H9 (cell line): ENCODE measurements at regions not wholly inside any gene's neighbourhood (a gene's known extent, or its start where the extent isn't known, plus 50 kb on each side); places are given as distances from the start of the nearest gene placed in this dataset.

Experiments used
- DNase-seq: peaks from one replicate; pipeline ENCODE4 v3.0.0-alpha.2; 2017
- H2AFZ ChIP-seq: one replicate; pipeline ENCODE4 v1.6.1; 2013; ENCODE audit warnings: mild to moderate bottlenecking, low read length, control low read depth, moderate library complexity
- H2AK5ac ChIP-seq: 2 replicates; pipeline ENCODE4 v1.6.1; 2013; ENCODE audit warnings: low read length, control low read depth, mixed read lengths; ENCODE audit not compliant: insufficient read length
- H2BK120ac ChIP-seq: one replicate; pipeline ENCODE4 v1.6.1; 2013; ENCODE audit warnings: low read depth, mild to moderate bottlenecking, low read length, control low read depth, inconsistent platforms; ENCODE audit not compliant: poor library complexity, severe bottlenecking
- H2BK12ac ChIP-seq: 2 replicates; pipeline ENCODE4 v1.6.1; 2013; ENCODE audit warnings: low read length, control low read depth, mixed read lengths, low read depth; ENCODE audit not compliant: insufficient read length
- H2BK15ac ChIP-seq: 2 replicates; pipeline ENCODE4 v1.6.1; 2013; ENCODE audit warnings: low read depth, low read length, control low read depth
- H2BK20ac ChIP-seq: one replicate; pipeline ENCODE4 v1.6.1; 2013; ENCODE audit warnings: low read depth, mild to moderate bottlenecking, low read length, control low read depth, inconsistent platforms; ENCODE audit not compliant: poor library complexity, severe bottlenecking
- H2BK5ac ChIP-seq: 2 replicates; pipeline ENCODE4 v1.6.1; 2013; ENCODE audit warnings: low read length, control low read depth, mixed read lengths; ENCODE audit not compliant: insufficient read length
- H3K14ac ChIP-seq: 2 replicates; pipeline ENCODE4 v1.6.1; 2013; ENCODE audit warnings: low read length, control low read depth; ENCODE audit not compliant: insufficient read depth
- H3K18ac ChIP-seq: 2 replicates; pipeline ENCODE4 v1.6.1; 2013; ENCODE audit warnings: low read depth, mild to moderate bottlenecking, mixed read lengths, low read length, control low read depth; ENCODE audit not compliant: insufficient read length
- H3K23ac ChIP-seq: 2 replicates; pipeline ENCODE4 v1.6.1; 2013; ENCODE audit warnings: low read length, control low read depth, mixed read lengths, low read depth; ENCODE audit not compliant: insufficient read length
- H3K23me2 ChIP-seq: 2 replicates; pipeline ENCODE4 v1.6.1; 2013; ENCODE audit warnings: low read depth, mild to moderate bottlenecking, mixed read lengths, low read length, control low read depth; ENCODE audit not compliant: insufficient read length, poor library complexity, severe bottlenecking
- H3K27ac ChIP-seq: 2 replicates; pipeline ENCODE4 v1.5.1; 2013; ENCODE audit warnings: low read length, control low read depth, mixed read lengths, low read depth; ENCODE audit not compliant: insufficient read length
- H3K27me3 ChIP-seq: 2 replicates; pipeline ENCODE4 v1.6.1; 2013; ENCODE audit warnings: low read length, control low read depth, inconsistent platforms; ENCODE audit not compliant: insufficient read depth
- H3K4ac ChIP-seq: 2 replicates; pipeline ENCODE4 v1.6.1; 2013; ENCODE audit warnings: low read depth, mild to moderate bottlenecking, control low read depth, inconsistent platforms, low read length, moderate library complexity
- H3K4me1 ChIP-seq: 2 replicates; pipeline ENCODE4 v1.6.1; 2013; ENCODE audit warnings: low read length, control low read depth, inconsistent platforms; ENCODE audit not compliant: insufficient read depth
- H3K4me2 ChIP-seq: 2 replicates; pipeline ENCODE4 v1.6.1; 2013; ENCODE audit warnings: low read length, control low read depth, mixed read lengths; ENCODE audit not compliant: insufficient read length, insufficient read depth
- H3K56ac ChIP-seq: 2 replicates; pipeline ENCODE4 v1.6.1; 2013; ENCODE audit warnings: low read depth, mild to moderate bottlenecking, mixed read lengths, low read length, control low read depth; ENCODE audit not compliant: insufficient read length
- H3K79me1 ChIP-seq: 2 replicates; pipeline ENCODE4 v1.6.1; 2013; ENCODE audit warnings: low read depth, mild to moderate bottlenecking, moderate library complexity, low read length, control low read depth, inconsistent platforms; ENCODE audit not compliant: insufficient read depth, poor library complexity, severe bottlenecking
- H3K79me2 ChIP-seq: 2 replicates; pipeline ENCODE4 v1.6.1; 2013; ENCODE audit warnings: low read length, control low read depth, inconsistent platforms; ENCODE audit not compliant: insufficient read depth
- H3K9ac ChIP-seq: 2 replicates; pipeline ENCODE4 v1.6.1; 2013; ENCODE audit warnings: low read length, control low read depth, mixed read lengths; ENCODE audit not compliant: insufficient read length; ENCODE audit errors: extremely low read depth
- H3K9me3 ChIP-seq: one replicate; pipeline ENCODE4 v1.6.1; 2013; ENCODE audit warnings: low read depth, low read length, inconsistent platforms; ENCODE audit not compliant: control insufficient read depth
- H3T11ph ChIP-seq: one replicate; pipeline ENCODE4 v1.6.1; 2013; ENCODE audit warnings: mild to moderate bottlenecking, low read length, control low read depth, inconsistent platforms
- H4K20me1 ChIP-seq: one replicate; pipeline ENCODE4 v1.6.1; 2013; ENCODE audit not compliant: control insufficient read depth, insufficient read length, insufficient read depth
- H4K5ac ChIP-seq: 2 replicates; pipeline ENCODE4 v1.6.1; 2013; ENCODE audit warnings: low read depth, mild to moderate bottlenecking, mixed read lengths, low read length, control low read depth; ENCODE audit not compliant: insufficient read length
- H4K8ac ChIP-seq: replicated peaks from 2 replicates; pipeline ENCODE4 v1.6.1; 2013; ENCODE audit warnings: low read length, control low read depth, mixed read lengths, low read depth; ENCODE audit not compliant: insufficient read length
- H4K91ac ChIP-seq: 2 replicates; pipeline ENCODE4 v1.6.1; 2013; ENCODE audit warnings: low read depth, mild to moderate bottlenecking, moderate library complexity, mixed read lengths, low read length, control low read depth; ENCODE audit not compliant: insufficient read length
- H3K27ac Mint-ChIP-seq, 3 experiments: 2 replicates in 2 of 3; 3 replicates in 1 of 3; pipeline ENCODE4 v1.8.0; 2020 to 2021; ENCODE audit warnings: mixed read lengths in 3 of 3, mild to moderate bottlenecking in 1 of 3, moderate library complexity in 1 of 3
- H3K27me3 Mint-ChIP-seq: 2 replicates; pipeline ENCODE4 v1.8.0; 2021; ENCODE audit warnings: low read depth, mild to moderate bottlenecking, moderate library complexity, mixed read lengths
- H3K36me3 Mint-ChIP-seq, 3 experiments: 2 replicates in 2 of 3; 3 replicates in 1 of 3; pipeline ENCODE4 v1.8.0; 2020 to 2021; ENCODE audit warnings: low read depth in 3 of 3, mixed read lengths in 3 of 3; ENCODE audit not compliant: insufficient read depth in 1 of 3
- H3K4me1 Mint-ChIP-seq, 2 experiments: 2 replicates each; pipeline ENCODE4 v1.8.0; 2020; ENCODE audit warnings: mixed read lengths in 2 of 2
- H3K4me3 Mint-ChIP-seq, 2 experiments: 2 replicates in 1 of 2; 3 replicates in 1 of 2; pipeline ENCODE4 v1.8.0; 2020 to 2021; ENCODE audit warnings: mild to moderate bottlenecking in 2 of 2, mixed read lengths in 2 of 2, moderate library complexity in 1 of 2
- H3K9me3 Mint-ChIP-seq, 2 experiments: 2 replicates in 1 of 2; 3 replicates in 1 of 2; pipeline ENCODE4 v1.8.0; 2020; ENCODE audit warnings: mild to moderate bottlenecking in 2 of 2, mixed read lengths in 2 of 2, moderate library complexity in 1 of 2
- WGBS: extraction: QIAGEN DNeasy Blood & Tissue Kit; methylation state at CpG from one replicate; pipeline ENCODE4 v1.1.7; 2013; ENCODE audit warnings: missing lambda C conversion rate, low lambda C conversion rate, mixed read lengths; ENCODE audit not compliant: insufficient read length; ENCODE audit errors: extremely low coverage; 5-methylcytosine and 5-hydroxymethylcytosine counted together
- TF ChIP-seq, protein P1 (sequence below): fragments of 200-600 bp; sonication (generic); conservative IDR thresholded peaks from 3 replicates; pipeline ENCODE4 v1.8.0; 2021; ENCODE audit warnings: antibody characterized with exemption, mild to moderate bottlenecking

DNA sequence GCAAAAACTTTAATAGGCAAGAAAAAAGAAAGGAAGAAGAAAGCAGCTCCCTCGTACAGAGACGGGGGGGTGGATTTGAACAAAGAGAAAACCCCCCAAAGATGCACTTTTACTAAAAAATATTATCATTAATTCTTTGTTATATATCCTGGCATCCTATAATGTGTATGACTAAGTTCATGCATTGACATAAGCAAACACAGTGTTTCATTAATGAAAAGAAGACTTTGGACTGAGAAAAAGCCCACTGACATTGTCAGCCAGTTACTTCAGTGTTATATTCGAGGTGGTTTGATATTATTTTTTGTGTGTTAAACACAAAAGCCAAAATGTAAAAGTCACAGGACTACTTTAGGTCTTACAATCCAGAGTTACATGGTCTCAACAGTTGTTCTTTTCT, 110.1 kb upstream of the DPYD start:
- no peak overlapping the region for H3K23ac ChIP-seq
- no peak overlapping the region for H3K4me2 ChIP-seq
- no peak overlapping the region for H2BK15ac ChIP-seq
- H3K14ac ChIP-seq = no peak overlapping the region
- H2BK12ac ChIP-seq = no peak overlapping the region
- H2BK5ac ChIP-seq = no peak overlapping the region
- no peak overlapping the region for H3K4ac ChIP-seq
- H3K18ac ChIP-seq = no peak overlapping the region
- Mint-ChIP-seq H3K4me3 (no peak overlapping the region), H3K9me3 (no peaks in the 10 kb centered on the region), H3K27me3 (peaks cover 2% of the 10 kb centered on the region; the same call in 1 of the 2 replicates), H3K36me3 (no peaks in the 10 kb centered on the region), H3K27ac (no peak overlapping the region), H3K4me1 (no peaks in the 10 kb centered on the region)
- H3K79me1 ChIP-seq = no peaks in the 10 kb centered on the region
- no peaks in the 10 kb centered on the region for H4K20me1 ChIP-seq
- H2BK20ac ChIP-seq = no peak overlapping the region
- H2AFZ ChIP-seq = no peak overlapping the region
- no peak overlapping the region for H4K5ac ChIP-seq
- DNase-seq = no peak
- H3T11ph ChIP-seq = no peak overlapping the region
- WGBS = no CpG with 5 or more reads among the region's 3 CpGs
- TF ChIP-seq, protein P1, sequence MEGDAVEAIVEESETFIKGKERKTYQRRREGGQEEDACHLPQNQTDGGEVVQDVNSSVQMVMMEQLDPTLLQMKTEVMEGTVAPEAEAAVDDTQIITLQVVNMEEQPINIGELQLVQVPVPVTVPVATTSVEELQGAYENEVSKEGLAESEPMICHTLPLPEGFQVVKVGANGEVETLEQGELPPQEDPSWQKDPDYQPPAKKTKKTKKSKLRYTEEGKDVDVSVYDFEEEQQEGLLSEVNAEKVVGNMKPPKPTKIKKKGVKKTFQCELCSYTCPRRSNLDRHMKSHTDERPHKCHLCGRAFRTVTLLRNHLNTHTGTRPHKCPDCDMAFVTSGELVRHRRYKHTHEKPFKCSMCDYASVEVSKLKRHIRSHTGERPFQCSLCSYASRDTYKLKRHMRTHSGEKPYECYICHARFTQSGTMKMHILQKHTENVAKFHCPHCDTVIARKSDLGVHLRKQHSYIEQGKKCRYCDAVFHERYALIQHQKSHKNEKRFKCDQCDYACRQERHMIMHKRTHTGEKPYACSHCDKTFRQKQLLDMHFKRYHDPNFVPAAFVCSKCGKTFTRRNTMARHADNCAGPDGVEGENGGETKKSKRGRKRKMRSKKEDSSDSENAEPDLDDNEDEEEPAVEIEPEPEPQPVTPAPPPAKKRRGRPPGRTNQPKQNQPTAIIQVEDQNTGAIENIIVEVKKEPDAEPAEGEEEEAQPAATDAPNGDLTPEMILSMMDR = no peak
- H3K27me3 ChIP-seq = no peaks in the 10 kb centered on the region
- H2AK5ac ChIP-seq = no peak overlapping the region
- no peaks in the 10 kb centered on the region for H3K79me2 ChIP-seq
- no peaks in the 10 kb centered on the region for H3K4me1 ChIP-seq
- no peak overlapping the region for H2BK120ac ChIP-seq
- no peak overlapping the region for H3K9ac ChIP-seq
- H3K9me3 ChIP-seq = no peaks in the 10 kb centered on the region
- no peak overlapping the region for H4K91ac ChIP-seq
- H3K56ac ChIP-seq = no peak overlapping the region
- H3K23me2 ChIP-seq = no peaks in the 10 kb centered on the region
- no peak overlapping the region for H3K27ac ChIP-seq
- H4K8ac ChIP-seq = no peak overlapping the region
